GM12878 (cell line): ENCODE measurements at regions not wholly inside any gene's neighbourhood (a gene's known extent, or its start where the extent isn't known, plus 50 kb on each side); places are given as distances from the start of the nearest gene placed in this dataset.

Experiments used
- ATAC-seq: fragments of 200-7000 bp; cut with Tn5 transposase; 3 replicates; pipeline ENCODE4 v1.9.1; 2020; ENCODE audit warnings: mild to moderate bottlenecking, moderate library complexity
- BruUV-seq: library from RNA; stranded (reverse); fragments of 400-500 nt; replicated peaks from 2 replicates; lab custom pipeline; 2021; lab: Mats Ljungman, UMichigan
- CTCF ChIA-PET: fragments of 300-600 bp; sonication (Branson Sonifier 250); formaldehyde crosslinking; extraction: SDS; loops from one replicate; lab custom pipeline; 2021; ENCODE audit warnings: inconsistent platforms; lab: Yijun Ruan, JAX
- POLR2A ChIA-PET: fragments of 350-600 bp; formaldehyde crosslinking; extraction: SDS; loops from one replicate; lab custom pipeline; 2021; ENCODE audit warnings: inconsistent platforms; lab: Charles Lee
- RAD21 ChIA-PET: fragments of 300-600 bp; sonication (Branson Sonifier 250); formaldehyde crosslinking; loops from one replicate; lab custom pipeline; 2023; ENCODE audit warnings: antibody characterized with exemption; ENCODE audit not compliant: unreplicated experiment; lab: Charles Lee
- SMC1A ChIA-PET: fragments of 300-600 bp; sonication (Branson Sonifier 250); formaldehyde crosslinking; loops from one replicate; lab custom pipeline; 2023; ENCODE audit not compliant: unreplicated experiment, uncharacterized antibody; lab: Charles Lee
- DNase-seq: peaks from one replicate; pipeline ENCODE4 v3.0.0-alpha.2; 2011; ENCODE audit warnings: low read depth, low spot score
- FAIRE-seq: peaks from 3 replicates; lab custom pipeline; 2011; peaks lifted over from hg19 to GRCh38; lab: Jason Lieb, UNC
- H2AFZ ChIP-seq: 2 replicates; pipeline ENCODE4 v1.6.0; 2011; ENCODE audit warnings: low read depth, low read length, control low read depth; ENCODE audit not compliant: control insufficient read depth
- H3K27ac ChIP-seq: 2 replicates; pipeline ENCODE4 v1.5.1; 2011; ENCODE audit warnings: control low read depth; ENCODE audit not compliant: control insufficient read depth, insufficient read depth
- H3K27me3 ChIP-seq, 2 experiments: replicated peaks in 1 of 2; 2 replicates each; pipeline versions ENCODE4 v1.6.0 to v1.6.1; 2011; ENCODE audit warnings: low read length in 1 of 2; ENCODE audit not compliant: control insufficient read depth in 2 of 2, insufficient read depth in 2 of 2
- H3K36me3 ChIP-seq, 2 experiments: 2 replicates each; pipeline ENCODE4 v1.5.1; 2011; ENCODE audit warnings: low read length in 1 of 2; ENCODE audit not compliant: control insufficient read depth in 2 of 2, insufficient read depth in 2 of 2
- H3K4me1 ChIP-seq: 2 replicates; pipeline ENCODE4 v1.6.1; 2011; ENCODE audit warnings: mild to moderate bottlenecking, low read length, moderate library complexity, mixed read lengths; ENCODE audit not compliant: control insufficient read depth, insufficient read depth
- H3K4me2 ChIP-seq: 2 replicates; pipeline ENCODE4 v1.6.0; 2011; ENCODE audit warnings: control low read depth; ENCODE audit not compliant: control insufficient read depth, insufficient read depth
- H3K4me3 ChIP-seq: fragments of 200-600 bp; sonication (generic); 2 replicates; pipeline ENCODE4 v1.5.1; 2016
- H3K79me2 ChIP-seq: 2 replicates; pipeline ENCODE4 v1.6.0; 2011; ENCODE audit warnings: low read length; ENCODE audit not compliant: control insufficient read depth, insufficient read depth
- H3K9ac ChIP-seq: 2 replicates; pipeline ENCODE4 v1.8.0; 2011; ENCODE audit warnings: low read length, control low read depth, mixed read lengths; ENCODE audit not compliant: control insufficient read depth, insufficient read depth
- H3K9me3 ChIP-seq: replicated peaks from 3 replicates; pipeline ENCODE4 v1.5.1; 2011; ENCODE audit warnings: mild to moderate bottlenecking, low read length; ENCODE audit not compliant: control insufficient read depth, insufficient read depth
- H4K20me1 ChIP-seq: 2 replicates; pipeline ENCODE4 v1.6.0; 2011; ENCODE audit not compliant: control insufficient read depth, insufficient read depth
- ASH2L ChIP-seq: fragments of 300-600, 200-600 bp; sonication (generic); IDR thresholded peaks from 2 replicates; pipeline ENCODE4 v1.6.1; 2017; ENCODE audit warnings: low read depth, mild to moderate bottlenecking, borderline replicate concordance
- ATF2 ChIP-seq: IDR thresholded peaks from 2 replicates; pipeline ENCODE4 v1.6.1; 2012; ENCODE audit warnings: low read length, inconsistent platforms
- MEF2A ChIP-seq: IDR thresholded peaks from 2 replicates; pipeline ENCODE4 v1.6.1; 2011; ENCODE audit warnings: low read depth, mild to moderate bottlenecking, low read length, moderate library complexity; ENCODE audit not compliant: insufficient read depth
- SMAD5 ChIP-seq: IDR thresholded peaks from 2 replicates; pipeline ENCODE4 v1.6.1; 2016; ENCODE audit warnings: antibody characterized with exemption, low read depth
- WGBS: methylation state at CpG from one replicate; pipeline ENCODE4 v1.1.6; 2016; ENCODE audit warnings: low lambda C conversion rate; ENCODE audit not compliant: insufficient replicate concordance, insufficient coverage; ENCODE audit errors: missing lambda C conversion rate; 5-methylcytosine and 5-hydroxymethylcytosine counted together
- in situ Hi-C: fragments of 300-500 bp; cut with MboI; formaldehyde crosslinking; loops from 9 replicates; pipeline ENCODE4 v1.14.3; 2018; ENCODE audit warnings: mixed read lengths
- intact Hi-C: fragments of 100-400 bp; cut with micrococcal nuclease; formaldehyde crosslinking; loops from one replicate; pipeline ENCODE4 v1.14.2; 2022; ENCODE audit not compliant: unreplicated experiment

GRCh38 chrX:20517565-20517964, 250.9 kb upstream of the RPS6KA3 start:
- Histone ChIP-seq H3K4me2 (no peak overlapping the region), H3K4me1 (peaks cover 14% of the 10 kb centered on the region; the same call in 1 of the 2 replicates), H2AFZ (no peak overlapping the region), H3K4me3 (no peak overlapping the region), H3K27me3 (no peaks in the 10 kb centered on the region; a peak in 1 of 4 replicates), H3K9ac (no peak overlapping the region), H3K27ac (no peak overlapping the region), H3K36me3 (no peaks in the 10 kb centered on the region), H3K79me2 (no peaks in the 10 kb centered on the region), H4K20me1 (no peaks in the 10 kb centered on the region), H3K9me3 (no peaks in the 10 kb centered on the region; the same call in 2 of the 3 replicates)
- ChIA-PET SMC1A (interaction anchor here (0.5 to 1.9 kb wide), 2 partner anchors 12 to 485 kb away, joined by 3 to 11 read pairs; no protein-coding TSS in a partner anchor), POLR2A (no interaction called here), CTCF (interaction anchor here (2.5 to 2.8 kb wide), 2 partner anchors 10 to 13 kb away, joined by 15 to 24 read pairs; no protein-coding TSS in a partner anchor), RAD21 (interaction anchor here (2.3 kb wide), 1 partner anchor 10 kb away, joined by 8 read pairs; no protein-coding TSS in a partner anchor)
- ATAC-seq, result no peak
- no peak for DNase-seq
- in situ Hi-C loops, result loop anchor here (5.0 kb wide), 1 partner anchor 1225 kb away; no protein-coding TSS in a partner anchor
- WGBS, result 0% methylated on average over 1 of the region's 1 CpG
- no peak for TF ChIP-seq ASH2L
- no peak for TF ChIP-seq SMAD5
- no peak for TF ChIP-seq MEF2A
- TF ChIP-seq ATF2, result no peak
- no TSS peak for BruUV-seq
- intact Hi-C loops, result loop anchor here (5.0 kb wide), 1 partner anchor 250 kb away; the partner anchor contains the start of gene RPS6KA3
- FAIRE-seq, result no peak
